SK-N-SH (cell line): ENCODE measurements at regions not wholly inside any gene's neighbourhood (a gene's known extent, or its start where the extent isn't known, plus 50 kb on each side); places are given as distances from the start of the nearest gene placed in this dataset.

Source experiments
- CTCF ChIA-PET: fragments of 300-600, 350-600 bp; formaldehyde crosslinking; extraction: SDS; loops from one replicate; lab custom pipeline; 2021; lab: Yijun Ruan, JAX
- POLR2A ChIA-PET: fragments of 350-600 bp; sonication (Branson Sonifier 250); formaldehyde crosslinking; extraction: SDS; loops from one replicate; lab custom pipeline; 2020; ENCODE audit warnings: antibody characterized with exemption, inconsistent platforms; lab: Yijun Ruan, JAX
- DNase-seq: peaks from one replicate; pipeline ENCODE4 v3.0.0; 2012
- H2AFZ ChIP-seq: fragments of 200-600 bp; sonication (generic); 2 replicates; pipeline ENCODE4 v1.8.1; 2016; ENCODE audit warnings: antibody characterized with exemption, mild to moderate bottlenecking, low read depth
- H3F3A ChIP-seq: fragments of 200-600 bp; sonication (generic); replicated peaks from 2 replicates; pipeline ENCODE3; 2016; ENCODE audit warnings: antibody characterized with exemption, mild to moderate bottlenecking; ENCODE audit not compliant: insufficient read depth
- H3K27ac ChIP-seq, 2 experiments: fragments of 200-500 bp in 1 of 2; fragments of 200-600 bp in 1 of 2; sonication (Bioruptor generic) in 1 of 2; sonication (generic), shearing (Covaris generic) in 1 of 2; 2 replicates each; pipeline versions ENCODE4 v1.5.1 to v1.6.1; 2014 to 2016; ENCODE audit warnings: low read depth in 2 of 2, inconsistent platforms in 1 of 2, low read length in 1 of 2, mild to moderate bottlenecking in 1 of 2, mixed read lengths in 1 of 2
- H3K27me3 ChIP-seq: fragments of 200-600 bp; sonication (generic), shearing (Covaris generic); 2 replicates; pipeline ENCODE4 v1.6.1; 2016; ENCODE audit warnings: mixed run types; ENCODE audit not compliant: insufficient read depth
- H3K36me3 ChIP-seq, 2 experiments: fragments of 200-500 bp in 1 of 2; fragments of 200-600 bp in 1 of 2; sonication (Bioruptor generic) in 1 of 2; sonication (generic) in 1 of 2; replicated peaks in 1 of 2; 2 replicates each; pipeline versions ENCODE3 to v1.5.1; 2014 to 2016; ENCODE audit warnings: low read length in 1 of 2, mild to moderate bottlenecking in 1 of 2; ENCODE audit not compliant: insufficient read depth in 2 of 2, control insufficient read depth in 1 of 2
- H3K4me1 ChIP-seq, 2 experiments: fragments of 200-500 bp in 1 of 2; fragments of 200-600 bp in 1 of 2; sonication (Bioruptor generic) in 1 of 2; sonication (generic), shearing (Covaris generic) in 1 of 2; 2 replicates each; pipeline versions ENCODE4 v1.5.1 to v1.6.1; 2014 to 2016; ENCODE audit warnings: low read depth in 1 of 2, low read length in 1 of 2, mixed run types in 1 of 2; ENCODE audit not compliant: insufficient read depth in 2 of 2, control insufficient read depth in 1 of 2
- H3K4me2 ChIP-seq: fragments of 200-600 bp; sonication (generic), shearing (Covaris generic); 2 replicates; pipeline ENCODE4 v1.6.1; 2017; ENCODE audit warnings: mixed run types
- H3K4me3 ChIP-seq, 2 experiments: fragments of 200-500 bp in 1 of 2; fragments of 200-600 bp in 1 of 2; sonication (Bioruptor generic) in 1 of 2; sonication (generic), shearing (Covaris generic) in 1 of 2; 2 replicates each; pipeline versions ENCODE4 v1.5.1 to v1.8.1; 2014 to 2016; ENCODE audit warnings: low read depth in 2 of 2, inconsistent platforms in 1 of 2, low read length in 1 of 2, mild to moderate bottlenecking in 1 of 2, mixed read lengths in 1 of 2, moderate library complexity in 1 of 2
- H3K79me2 ChIP-seq: fragments of 200-600 bp; sonication (generic); 2 replicates; pipeline ENCODE4 v1.8.1; 2017; ENCODE audit warnings: mild to moderate bottlenecking; ENCODE audit not compliant: insufficient read depth
- H3K9ac ChIP-seq: fragments of 200-600 bp; sonication (generic); 2 replicates; pipeline ENCODE4 v1.6.1; 2017; ENCODE audit warnings: mixed run types
- H3K9me2 ChIP-seq: fragments of 200-600 bp; sonication (generic); 2 replicates; pipeline ENCODE4 v1.6.1; 2017; ENCODE audit warnings: mixed run types
- H3K9me3 ChIP-seq: fragments of 200-600 bp; sonication (generic); 2 replicates; pipeline ENCODE4 v1.6.1; 2017; ENCODE audit warnings: mixed run types, mild to moderate bottlenecking, moderate library complexity
- H4K20me1 ChIP-seq: fragments of 200-600 bp; sonication (generic); 2 replicates; pipeline ENCODE4 v1.6.1; 2017; ENCODE audit warnings: mild to moderate bottlenecking, mixed run types; ENCODE audit not compliant: insufficient read depth
- CTCF ChIP-seq: fragments of 200-600 bp; sonication (generic); IDR thresholded peaks from 2 replicates; pipeline ENCODE4 v1.6.1; 2017; ENCODE audit warnings: antibody characterized with exemption, mild to moderate bottlenecking, moderate library complexity
- ELF1 ChIP-seq: IDR thresholded peaks from 2 replicates; pipeline ENCODE4 v1.4.0; 2012
- FOSL2 ChIP-seq: IDR thresholded peaks from 2 replicates; pipeline ENCODE4 v1.4.0; 2012; ENCODE audit warnings: low read depth, mild to moderate bottlenecking, moderate library complexity, borderline replicate concordance
- FOXJ3 ChIP-seq: sonication (generic); formaldehyde crosslinking; IDR thresholded peaks from 2 replicates; pipeline ENCODE4 v1.5.1; 2020; ENCODE audit warnings: mild to moderate bottlenecking, missing genetic modification reagents
- GABPA ChIP-seq: IDR thresholded peaks from 2 replicates; pipeline ENCODE4 v1.4.0; 2012; ENCODE audit warnings: low read depth, mild to moderate bottlenecking
- GATA2 ChIP-seq: sonication (generic); formaldehyde crosslinking; IDR thresholded peaks from 2 replicates; pipeline ENCODE4 v1.5.0; 2020; ENCODE audit warnings: mild to moderate bottlenecking, missing genetic modification reagents
- JUND ChIP-seq: IDR thresholded peaks from 2 replicates; pipeline ENCODE4 v1.4.0; 2012
- MEF2A ChIP-seq: IDR thresholded peaks from 2 replicates; pipeline ENCODE4 v1.4.0; 2012; ENCODE audit warnings: low read depth, borderline replicate concordance
- MXI1 ChIP-seq: IDR thresholded peaks from 2 replicates; pipeline ENCODE4 v1.6.1; 2012; ENCODE audit warnings: mild to moderate bottlenecking, low read depth, low read length, improper control_type of control experiment
- NFIC ChIP-seq: IDR thresholded peaks from 2 replicates; pipeline ENCODE4 v1.4.0; 2012; ENCODE audit warnings: borderline replicate concordance
- NRF1 ChIP-seq: IDR thresholded peaks from 2 replicates; pipeline ENCODE4 v1.6.1; 2012; ENCODE audit warnings: low read depth, mild to moderate bottlenecking, low read length
- POLR2AphosphoS5 ChIP-seq: IDR thresholded peaks from 2 replicates; pipeline ENCODE4 v1.6.1; 2012; ENCODE audit warnings: low read depth, low read length
- RAD21 ChIP-seq: IDR thresholded peaks from 2 replicates; pipeline ENCODE4 v1.6.1; 2012; ENCODE audit warnings: mild to moderate bottlenecking, low read length
- RCOR1 ChIP-seq: fragments of 150-350 bp; IDR thresholded peaks from 2 replicates; pipeline ENCODE4 v1.6.1; 2017; ENCODE audit warnings: antibody characterized with exemption, low read length
- REST ChIP-seq: IDR thresholded peaks from 2 replicates; pipeline ENCODE4 v1.6.1; 2012; ENCODE audit warnings: mild to moderate bottlenecking, low read depth, low read length, moderate library complexity
- RFX5 ChIP-seq: IDR thresholded peaks from 2 replicates; pipeline ENCODE4 v1.6.1; 2012; ENCODE audit warnings: mild to moderate bottlenecking, improper control_type of control experiment, low read length
- RXRA ChIP-seq: IDR thresholded peaks from 2 replicates; pipeline ENCODE4 v1.4.0; 2012; ENCODE audit warnings: low read depth, mild to moderate bottlenecking, borderline replicate concordance
- SIN3A ChIP-seq: IDR thresholded peaks from 2 replicates; pipeline ENCODE4 v1.6.1; 2012; ENCODE audit warnings: low read depth, mild to moderate bottlenecking, low read length, moderate library complexity, borderline replicate concordance
- SMC3 ChIP-seq: IDR thresholded peaks from 2 replicates; pipeline ENCODE4 v1.6.1; 2012; ENCODE audit warnings: low read depth, low read length, improper control_type of control experiment
- ZBTB33 ChIP-seq: IDR thresholded peaks from 2 replicates; pipeline ENCODE4 v1.4.0; 2012; ENCODE audit warnings: low read depth, borderline replicate concordance
- WGBS: methylation state at CpG from one replicate; pipeline ENCODE4 v1.1.6; 2017; ENCODE audit warnings: low lambda C conversion rate; 5-methylcytosine and 5-hydroxymethylcytosine counted together
- TF ChIP-seq, protein P1 (sequence below): IDR thresholded peaks from 2 replicates; pipeline ENCODE4 v1.4.0; 2012; ENCODE audit warnings: low read depth

GRCh38 chr21:17044696-17045095 lies 468.1 kb upstream of the CXADR start:
- H3K4me3 ChIP-seq = no peak overlapping the region
- POLR2A ChIA-PET = no interaction called here
- H3F3A ChIP-seq = no peaks in the 10 kb centered on the region
- WGBS = 25% methylated on average over 3 of the region's 3 CpGs
- H3K9me3 ChIP-seq = no peaks in the 10 kb centered on the region
- no peak for DNase-seq
- no peak for TF ChIP-seq FOSL2
- no peak for TF ChIP-seq RFX5
- TF ChIP-seq MEF2A = no peak
- no peak for TF ChIP-seq JUND
- TF ChIP-seq, all 33 proteins: peak for 0
- H3K4me2 ChIP-seq = no peak overlapping the region
- H4K20me1 ChIP-seq = no peaks in the 10 kb centered on the region
- CTCF ChIA-PET = interaction anchor here (1.1 to 1.5 kb wide), 4 partner anchors 10 to 173 kb away, joined by 3 to 4 read pairs (median 3); no protein-coding TSS in a partner anchor
- no peaks in the 10 kb centered on the region for H3K4me1 ChIP-seq
- no peaks in the 10 kb centered on the region for H3K27me3 ChIP-seq
- H3K36me3 ChIP-seq = no peaks in the 10 kb centered on the region
- peak overlapping the region; percentile 16; the same call in 1 of the 2 replicates for H2AFZ ChIP-seq
- H3K9ac ChIP-seq = no peak overlapping the region
- no peaks in the 10 kb centered on the region for H3K9me2 ChIP-seq
- H3K79me2 ChIP-seq = no peaks in the 10 kb centered on the region
- no peak overlapping the region for H3K27ac ChIP-seq

GRCh38 chr21:17045214-17045853 lies 467.5 kb upstream of the CXADR start:
- no peaks in the 10 kb centered on the region for H3K9me2 ChIP-seq
- H3K36me3 ChIP-seq = no peaks in the 10 kb centered on the region
- H3K4me3 ChIP-seq = no peak overlapping the region; a peak in 1 of 4 replicates
- no peaks in the 10 kb centered on the region for H3K27me3 ChIP-seq
- 25% methylated on average over 1 of the region's 1 CpG for WGBS
- H3K4me2 ChIP-seq = no peak overlapping the region
- peak; percentile 44 for DNase-seq
- H3K9ac ChIP-seq = no peak overlapping the region
- H3K9me3 ChIP-seq = no peaks in the 10 kb centered on the region
- H4K20me1 ChIP-seq = no peaks in the 10 kb centered on the region
- CTCF ChIA-PET = interaction anchor here (0.6 to 1.5 kb wide), 8 partner anchors 10 to 172 kb away, joined by 3 to 4 read pairs (median 3); no protein-coding TSS in a partner anchor
- no peak overlapping the region for H3K27ac ChIP-seq
- no peaks in the 10 kb centered on the region for H3F3A ChIP-seq
- H3K79me2 ChIP-seq = no peaks in the 10 kb centered on the region
- H3K4me1 ChIP-seq = no peaks in the 10 kb centered on the region
- POLR2A ChIA-PET = no interaction called here
- no peak overlapping the region for H2AFZ ChIP-seq
- TF ChIP-seq GATA2 (CRISPR knock-in tag) (peak; percentile 40; the same call in 1 of the 2 replicates), ZBTB33 (no peak), POLR2AphosphoS5 (no peak), REST (no peak), CTCF (peak; percentile 55), ELF1 (no peak), RCOR1 (0 out of 2 replicates have a peak, but pooled peaks have one; percentile 60), MEF2A (no peak), MXI1 (no peak), SIN3A (no peak), NRF1 (no peak), SMC3 (peak; percentile 43; the same call in 1 of the 2 replicates), RAD21 (peak; percentile 58), RXRA (no peak), FOXJ3 (CRISPR knock-in tag) (no peak), NFIC (no peak), FOSL2 (no peak), JUND (no peak), GABPA (no peak)
- TF ChIP-seq, protein P1, sequence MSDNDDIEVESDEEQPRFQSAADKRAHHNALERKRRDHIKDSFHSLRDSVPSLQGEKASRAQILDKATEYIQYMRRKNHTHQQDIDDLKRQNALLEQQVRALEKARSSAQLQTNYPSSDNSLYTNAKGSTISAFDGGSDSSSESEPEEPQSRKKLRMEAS = no peak
